Caco-2 (cell line): ENCODE measurements at regions not wholly inside any gene's neighbourhood (a gene's known extent, or its start where the extent isn't known, plus 50 kb on each side); places are given as distances from the start of the nearest gene placed in this dataset.

Source experiments
- BruUV-seq: library from RNA; stranded (reverse); fragments of 400-500 nt; replicated peaks from 2 replicates; lab custom pipeline; 2021; lab: Mats Ljungman, UMichigan
- CTCF ChIA-PET: fragments of 300-600 bp; sonication (Branson Sonifier 250); formaldehyde crosslinking; loops from one replicate; lab custom pipeline; 2022; ENCODE audit warnings: antibody characterized with exemption; lab: Charles Lee
- POLR2A ChIA-PET: fragments of 300-600 bp; sonication (Branson Sonifier 250); formaldehyde crosslinking; loops from one replicate; lab custom pipeline; 2022; ENCODE audit warnings: antibody characterized with exemption; lab: Charles Lee
- DNase-seq, 2 experiments: peaks; one replicate each; pipeline versions ENCODE4 v3.0.0 to v3.0.0-alpha.2; 2020 to 2022
- H3K27me3 ChIP-seq: replicated peaks from 2 replicates; pipeline ENCODE4 v1.6.0; 2011; ENCODE audit warnings: low read length; ENCODE audit not compliant: control insufficient read depth, insufficient read depth
- H3K36me3 ChIP-seq: 2 replicates; pipeline ENCODE4 v1.5.1; 2011; ENCODE audit warnings: low read length; ENCODE audit not compliant: control insufficient read depth, insufficient read depth
- H3K4me1 ChIP-seq: fragments of 250-450 bp; sonication (Bioruptor Pico); 2 replicates; pipeline ENCODE4 v1.5.1; 2020; ENCODE audit warnings: mild to moderate bottlenecking
- H3K4me3 ChIP-seq: 2 replicates; pipeline ENCODE4 v1.5.1; 2011; ENCODE audit warnings: low read depth, mild to moderate bottlenecking, control low read depth, low read length
- H3K9me3 ChIP-seq: fragments of 250-450 bp; sonication (Bioruptor Pico); 2 replicates; pipeline ENCODE4 v1.5.1; 2020; ENCODE audit warnings: mild to moderate bottlenecking, moderate library complexity
- H3K27ac Mint-ChIP-seq: one replicate; pipeline ENCODE4 v1.8.0; 2022; ENCODE audit warnings: mixed read lengths; ENCODE audit not compliant: unreplicated experiment
- H3K27me3 Mint-ChIP-seq: one replicate; pipeline ENCODE4 v1.8.0; 2022; ENCODE audit warnings: mixed read lengths; ENCODE audit not compliant: insufficient read depth, unreplicated experiment
- H3K36me3 Mint-ChIP-seq: one replicate; pipeline ENCODE4 v1.8.0; 2022; ENCODE audit warnings: mild to moderate bottlenecking, mixed read lengths; ENCODE audit not compliant: insufficient read depth, unreplicated experiment
- H3K4me1 Mint-ChIP-seq: one replicate; pipeline ENCODE4 v1.8.0; 2022; ENCODE audit warnings: low read depth, mixed read lengths; ENCODE audit not compliant: unreplicated experiment
- H3K4me3 Mint-ChIP-seq: one replicate; pipeline ENCODE4 v1.8.0; 2022; ENCODE audit warnings: mild to moderate bottlenecking, moderate library complexity, mixed read lengths; ENCODE audit not compliant: unreplicated experiment
- H3K9me3 Mint-ChIP-seq: one replicate; pipeline ENCODE4 v1.8.0; 2022; ENCODE audit warnings: mixed read lengths; ENCODE audit not compliant: unreplicated experiment
- intact Hi-C: fragments of 100-400 bp; cut with micrococcal nuclease; formaldehyde crosslinking; loops from one replicate; pipeline ENCODE4 v1.10.0; 2022; ENCODE audit not compliant: unreplicated experiment
- TF ChIP-seq, protein P1 (sequence below), 2 experiments: fragments of 200-600 bp in 1 of 2; IDR thresholded peaks; 1 replicate in 1 of 2; 2 replicates in 1 of 2; pipeline versions ENCODE4 v1.5.1 to v1.8.0; 2011 to 2022; ENCODE audit warnings: antibody characterized with exemption in 1 of 2, control low read depth in 1 of 2, inconsistent platforms in 1 of 2, low read depth in 1 of 2, low read length in 1 of 2, mild to moderate bottlenecking in 1 of 2, moderate library complexity in 1 of 2; ENCODE audit not compliant: insufficient read depth in 1 of 2, severe bottlenecking in 1 of 2, unreplicated experiment in 1 of 2

DNA sequence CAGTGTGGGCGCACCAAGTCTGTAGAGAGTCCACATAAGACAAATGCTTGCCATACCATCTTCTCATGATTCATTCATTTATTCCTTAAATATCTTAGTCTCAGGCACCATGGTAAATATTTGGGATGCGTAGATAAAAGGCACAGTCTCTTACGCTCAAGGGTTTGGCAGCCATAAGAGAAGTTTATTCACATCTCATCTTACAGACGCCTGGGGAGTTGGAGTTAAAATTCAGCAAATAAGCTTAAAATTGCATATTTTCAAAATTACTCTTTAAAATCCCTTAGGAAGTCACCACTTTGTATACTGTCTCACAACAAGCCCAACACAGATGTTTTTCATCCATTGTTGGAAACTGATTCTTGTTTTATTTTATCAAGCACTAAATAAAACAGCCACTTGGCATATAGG, 363.3 kb downstream of the KIF16B start:
- no peaks in the 10 kb centered on the region for H3K4me1 Mint-ChIP-seq
- Histone ChIP-seq H3K27me3 (no peaks in the 10 kb centered on the region), H3K9me3 (no peaks in the 10 kb centered on the region), H3K36me3 (no peaks in the 10 kb centered on the region), H3K4me3 (no peak overlapping the region), H3K4me1 (no peaks in the 10 kb centered on the region)
- ChIA-PET CTCF (no interaction called here), POLR2A (no interaction called here)
- TF ChIP-seq, protein P1, sequence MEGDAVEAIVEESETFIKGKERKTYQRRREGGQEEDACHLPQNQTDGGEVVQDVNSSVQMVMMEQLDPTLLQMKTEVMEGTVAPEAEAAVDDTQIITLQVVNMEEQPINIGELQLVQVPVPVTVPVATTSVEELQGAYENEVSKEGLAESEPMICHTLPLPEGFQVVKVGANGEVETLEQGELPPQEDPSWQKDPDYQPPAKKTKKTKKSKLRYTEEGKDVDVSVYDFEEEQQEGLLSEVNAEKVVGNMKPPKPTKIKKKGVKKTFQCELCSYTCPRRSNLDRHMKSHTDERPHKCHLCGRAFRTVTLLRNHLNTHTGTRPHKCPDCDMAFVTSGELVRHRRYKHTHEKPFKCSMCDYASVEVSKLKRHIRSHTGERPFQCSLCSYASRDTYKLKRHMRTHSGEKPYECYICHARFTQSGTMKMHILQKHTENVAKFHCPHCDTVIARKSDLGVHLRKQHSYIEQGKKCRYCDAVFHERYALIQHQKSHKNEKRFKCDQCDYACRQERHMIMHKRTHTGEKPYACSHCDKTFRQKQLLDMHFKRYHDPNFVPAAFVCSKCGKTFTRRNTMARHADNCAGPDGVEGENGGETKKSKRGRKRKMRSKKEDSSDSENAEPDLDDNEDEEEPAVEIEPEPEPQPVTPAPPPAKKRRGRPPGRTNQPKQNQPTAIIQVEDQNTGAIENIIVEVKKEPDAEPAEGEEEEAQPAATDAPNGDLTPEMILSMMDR (IDR thresholded peaks at IDR 0.05; ENCODE audit: insufficient read depth in 1 of 2, low read depth in 1 of 2, low read length in 1 of 2, severe bottlenecking in 1 of 2, unreplicated experiment in 1 of 2) = no peak
- H3K36me3 Mint-ChIP-seq = no peaks in the 10 kb centered on the region
- no peak overlapping the region for H3K27ac Mint-ChIP-seq
- no peak overlapping the region for H3K4me3 Mint-ChIP-seq
- no peak for DNase-seq
- no peaks in the 10 kb centered on the region for H3K27me3 Mint-ChIP-seq
- BruUV-seq = no TSS peak
- H3K9me3 Mint-ChIP-seq = peaks cover 10% of the 10 kb centered on the region
- intact Hi-C loops = no loop called here

DNA sequence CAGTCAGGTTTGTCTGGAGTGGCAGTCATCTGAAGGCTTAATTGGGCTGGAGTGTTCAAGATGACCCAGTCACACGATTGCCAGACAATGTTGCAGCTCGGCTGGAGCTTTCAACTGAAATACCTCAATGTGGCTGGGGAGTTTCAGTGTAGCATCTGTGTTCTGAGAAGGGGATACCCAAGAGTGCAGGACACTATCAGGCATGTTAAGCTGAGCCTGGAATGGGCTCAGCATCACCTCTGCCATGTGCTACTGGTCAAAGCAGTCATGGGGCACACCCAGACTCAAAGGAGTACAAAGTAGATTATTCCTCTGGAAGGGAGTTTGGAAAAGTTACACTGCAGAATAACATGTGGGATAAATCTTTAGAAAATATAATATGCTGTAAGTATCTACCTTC, 363.9 kb downstream of the KIF16B start:
- Mint-ChIP-seq H3K4me3 (no peak overlapping the region), H3K27me3 (no peaks in the 10 kb centered on the region), H3K9me3 (peaks cover 10% of the 10 kb centered on the region), H3K27ac (no peak overlapping the region), H3K4me1 (no peaks in the 10 kb centered on the region), H3K36me3 (no peaks in the 10 kb centered on the region)
- H3K4me1 ChIP-seq = no peaks in the 10 kb centered on the region
- no peaks in the 10 kb centered on the region for H3K9me3 ChIP-seq
- H3K27me3 ChIP-seq = no peaks in the 10 kb centered on the region
- intact Hi-C loops = no loop called here
- H3K36me3 ChIP-seq = no peaks in the 10 kb centered on the region
- BruUV-seq = no TSS peak
- H3K4me3 ChIP-seq = no peak overlapping the region
- ChIA-PET CTCF (no interaction called here), POLR2A (no interaction called here)
- no peak for DNase-seq
- TF ChIP-seq, protein P1 (IDR thresholded peaks at IDR 0.05; ENCODE audit: insufficient read depth in 1 of 2, low read depth in 1 of 2, low read length in 1 of 2, severe bottlenecking in 1 of 2, unreplicated experiment in 1 of 2) = no peak

DNA sequence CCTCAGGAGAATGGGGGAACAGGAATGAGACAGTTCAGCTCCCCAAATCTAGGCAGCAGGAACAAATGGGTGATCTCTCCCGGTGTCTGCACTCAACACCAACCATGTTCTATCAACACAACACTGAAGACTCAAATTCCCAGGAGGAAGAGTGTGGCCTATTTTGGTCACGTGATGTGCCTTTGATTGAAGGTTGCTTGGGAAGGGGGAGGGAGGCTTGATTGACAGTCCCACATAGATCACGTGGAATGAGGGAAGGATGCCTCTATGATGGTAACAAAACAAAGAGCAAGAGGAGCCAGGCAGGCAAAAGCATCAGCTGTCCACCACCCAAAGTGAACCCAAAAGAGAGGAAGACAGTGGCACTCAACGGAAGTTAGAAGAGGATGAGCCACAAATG, 364.8 kb downstream of the KIF16B start:
- Histone ChIP-seq H3K4me3 (no peak overlapping the region), H3K4me1 (no peaks in the 10 kb centered on the region), H3K36me3 (no peaks in the 10 kb centered on the region), H3K9me3 (no peaks in the 10 kb centered on the region), H3K27me3 (no peaks in the 10 kb centered on the region)
- no peaks in the 10 kb centered on the region for H3K27me3 Mint-ChIP-seq
- no peak overlapping the region for H3K4me3 Mint-ChIP-seq
- POLR2A ChIA-PET = no interaction called here
- TF ChIP-seq, protein P1 (IDR thresholded peaks at IDR 0.05; ENCODE audit: insufficient read depth in 1 of 2, low read depth in 1 of 2, low read length in 1 of 2, severe bottlenecking in 1 of 2, unreplicated experiment in 1 of 2) = no peak
- H3K27ac Mint-ChIP-seq = no peak overlapping the region
- no peak for DNase-seq
- intact Hi-C loops = no loop called here
- H3K36me3 Mint-ChIP-seq = no peaks in the 10 kb centered on the region
- H3K4me1 Mint-ChIP-seq = no peaks in the 10 kb centered on the region
- BruUV-seq = no TSS peak
- H3K9me3 Mint-ChIP-seq = peaks cover 10% of the 10 kb centered on the region
- CTCF ChIA-PET = no interaction called here
